ENCODE measurements at regions not wholly inside any gene's neighbourhood (a gene's known extent, or its start where the extent isn't known, plus 50 kb on each side); places are given as distances from the start of the nearest gene placed in this dataset.

GRCh38 chr5:94039101-94039500, 297.7 kb upstream of the POU5F2 start:
- Histone ChIP-seq H4K20me1 (replicated peaks; ENCODE audit: control insufficient read depth, extremely low read depth, insufficient read depth, low read length) (no peaks in the 10 kb centered on the region), H3K9ac (replicated peaks; ENCODE audit: extremely low read depth, insufficient read depth, low read length) (no peak overlapping the region), H3K9me1 (replicated peaks; ENCODE audit: control insufficient read depth, extremely low read depth, insufficient read depth, low read length) (no peaks in the 10 kb centered on the region), H3K4me2 (ENCODE audit: insufficient read depth, low read length) (no peak overlapping the region), H2AFZ (ENCODE audit: low read depth, low read length) (no peak overlapping the region), H3K36me3 (ENCODE audit: control insufficient read depth in 2 of 2, extremely low read depth in 1 of 2, insufficient read depth in 2 of 2, low read length in 2 of 2) (no peaks in the 10 kb centered on the region), H3K4me1 (ENCODE audit: control insufficient read depth, extremely low read depth, insufficient read depth, low read length) (no peaks in the 10 kb centered on the region), H3K4me3 (replicated peaks in 1 of 3; ENCODE audit: insufficient read depth in 1 of 3, low read depth in 1 of 3, low read length in 3 of 3) (no peak overlapping the region), H3K9me3 (replicated peaks; ENCODE audit: control insufficient read depth, insufficient read depth, low read length) (no peaks in the 10 kb centered on the region), H3K79me2 (ENCODE audit: control insufficient read depth, insufficient read depth, low read length) (no peaks in the 10 kb centered on the region), H3K27me3 (ENCODE audit: control insufficient read depth in 2 of 2, insufficient read depth in 2 of 2, low read length in 2 of 2) (no peaks in the 10 kb centered on the region), H3K27ac (ENCODE audit: insufficient read depth, low read depth, low read length) (no peak overlapping the region)
- DNase-seq (ENCODE audit: low read depth, low spot score) (no peak), FAIRE-seq (no peak)
- ChIA-PET POLR2A (no interaction called here), CTCF (interaction anchor here (1.3 kb wide), 1 partner anchor 8 kb away, joined by 4 read pairs; no protein-coding TSS in a partner anchor)
- BruUV-seq (replicated peaks): no TSS peak
- dilution Hi-C loops (cut with MboI; ENCODE audit: extremely low pct_ligation_motif_present, low sequenced_read_pairs): no loop called here
- intact Hi-C loops (cut with micrococcal nuclease): no loop called here
- TF ChIP-seq JUN (IDR thresholded peaks at IDR 0.05; ENCODE audit: borderline replicate concordance, insufficient read depth, insufficient read length, low read depth): no peak
- no peak for TF ChIP-seq GATA2 (IDR thresholded peaks at IDR 0.05; ENCODE audit: insufficient read depth, insufficient read length, low read depth, low read length)
- TF ChIP-seq, protein P1, sequence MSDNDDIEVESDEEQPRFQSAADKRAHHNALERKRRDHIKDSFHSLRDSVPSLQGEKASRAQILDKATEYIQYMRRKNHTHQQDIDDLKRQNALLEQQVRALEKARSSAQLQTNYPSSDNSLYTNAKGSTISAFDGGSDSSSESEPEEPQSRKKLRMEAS (IDR thresholded peaks at IDR 0.05; ENCODE audit: insufficient read depth, insufficient read length): no peak
- TF ChIP-seq CTCF (IDR thresholded peaks at IDR 0.05; ENCODE audit: extremely low read depth in 1 of 2, insufficient read depth in 1 of 2, low read depth in 1 of 2, low read length in 2 of 2): no peak
- no peak for TF ChIP-seq POLR2AphosphoS5 (IDR thresholded peaks at IDR 0.05; ENCODE audit: insufficient read depth, low read depth, low read length)
- TF ChIP-seq POLR2A (IDR thresholded peaks at IDR 0.05; ENCODE audit: low read depth, low read length): no peak
- no peak for TF ChIP-seq FOS (IDR thresholded peaks at IDR 0.05; ENCODE audit: borderline replicate concordance, insufficient read depth, low read length)
- TF ChIP-seq MYC (IDR thresholded peaks at IDR 0.05; ENCODE audit: low read depth, low read length): no peak
- TF ChIP-seq EZH2 (IDR thresholded peaks at IDR 0.05; ENCODE audit: borderline replicate concordance, low read depth, low read length, severe bottlenecking): no peak

All from endothelial cell of umbilical vein (primary cell).